GM18867 (cell line): ENCODE measurements at regions not wholly inside any gene's neighbourhood (a gene's known extent, or its start where the extent isn't known, plus 50 kb on each side); places are given as distances from the start of the nearest gene placed in this dataset.
"Not testable (repeated sequence)": the region's sequence is repeated elsewhere in the genome, so short reads cannot be mapped to it uniquely, and the experiment has no call there.

Experiments
- ATAC-seq: cut with Tn5 transposase; IDR thresholded peaks from one replicate; pipeline ENCODE4 v1.9.1; 2021; ENCODE audit warnings: mild to moderate bottlenecking, moderate library complexity; ENCODE audit not compliant: unreplicated experiment

GRCh38 chr3:181917027-181917426 lies 205.3 kb downstream of the SOX2 start:
- no peak for ATAC-seq

DNA sequence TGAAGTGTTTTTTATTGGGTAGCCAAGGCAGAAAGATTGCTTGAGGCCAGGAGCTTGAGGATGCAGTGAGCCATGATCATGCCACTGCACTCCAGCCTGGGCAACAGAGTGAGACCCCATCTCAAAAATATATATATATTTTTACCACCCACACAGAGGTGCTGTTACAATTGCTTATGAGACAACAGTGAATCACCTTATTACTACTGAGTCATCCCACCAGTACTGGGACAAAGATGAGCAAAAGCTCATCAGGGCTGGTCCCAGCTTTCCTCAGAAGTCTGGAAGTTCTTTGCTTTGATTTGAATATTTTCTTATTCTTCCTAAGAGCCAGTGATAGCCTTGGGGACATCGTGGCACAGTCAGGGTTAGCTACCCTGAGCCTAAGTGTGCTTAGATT lies 207.7 kb downstream of the SOX2 start:
- ATAC-seq: no peak

GRCh38 chr3:181920409-181920808 lies 208.7 kb downstream of the SOX2 start:
- ATAC-seq: no peak

DNA sequence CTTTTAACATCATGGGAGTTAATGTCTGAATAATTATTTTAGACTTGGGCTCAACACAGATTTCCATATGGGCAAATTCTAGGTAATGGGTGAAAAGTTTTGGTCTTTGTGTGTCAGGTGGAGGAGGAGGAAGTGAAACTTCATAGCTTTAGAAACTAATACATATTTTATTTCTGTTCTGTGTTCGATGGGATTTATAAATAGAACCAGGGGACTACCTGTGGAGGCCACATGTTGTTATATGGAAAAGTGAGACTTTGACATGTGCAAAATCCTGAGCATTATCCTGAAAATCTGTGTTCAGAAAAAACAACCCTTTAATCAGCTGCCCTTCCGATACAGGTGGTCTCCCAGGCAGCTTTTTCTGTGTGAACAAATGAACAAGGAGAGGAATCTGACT lies 209.5 kb downstream of the SOX2 start:
- ATAC-seq: peak; percentile 96

DNA sequence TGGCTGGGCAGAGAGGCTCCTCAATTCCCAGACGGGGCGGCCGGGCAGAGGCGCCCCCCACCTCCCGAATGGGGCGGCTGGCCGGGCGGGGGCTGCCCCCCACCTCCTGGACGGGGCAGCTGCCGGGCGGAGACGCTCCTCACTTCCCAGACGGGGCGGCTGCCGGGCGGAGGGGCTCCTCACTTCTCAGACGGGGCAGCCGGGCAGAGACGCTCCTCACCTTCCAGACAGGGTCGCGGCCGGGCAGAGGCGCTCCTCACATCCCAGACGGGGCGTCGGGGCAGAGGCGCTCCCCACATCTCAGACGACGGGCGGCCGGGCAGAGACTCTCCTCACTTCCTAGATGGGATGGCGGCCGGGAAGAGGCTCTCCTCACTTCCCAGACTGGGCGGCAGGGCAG lies 214.1 kb downstream of the SOX2 start:
- not testable (repeated sequence) for ATAC-seq

DNA sequence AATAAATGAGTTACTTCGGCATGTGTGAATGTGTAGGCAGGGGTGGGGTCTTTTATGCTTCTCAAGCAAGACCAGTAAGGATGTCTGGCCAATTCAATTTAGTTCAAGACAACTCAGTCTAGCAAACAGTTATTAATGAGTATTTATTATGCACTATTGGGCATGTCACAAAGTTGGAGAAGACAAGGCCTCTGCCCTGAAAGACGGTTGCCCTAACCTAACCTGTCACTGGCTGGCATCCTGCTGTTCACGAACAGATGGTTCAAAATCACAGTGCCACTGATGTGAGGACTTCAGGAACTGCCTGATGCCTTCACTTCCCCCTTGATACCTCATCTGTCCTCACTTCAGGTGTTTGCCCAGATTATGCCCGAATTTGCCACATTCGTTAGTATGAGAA lies 217.8 kb downstream of the SOX2 start:
- no peak for ATAC-seq

DNA sequence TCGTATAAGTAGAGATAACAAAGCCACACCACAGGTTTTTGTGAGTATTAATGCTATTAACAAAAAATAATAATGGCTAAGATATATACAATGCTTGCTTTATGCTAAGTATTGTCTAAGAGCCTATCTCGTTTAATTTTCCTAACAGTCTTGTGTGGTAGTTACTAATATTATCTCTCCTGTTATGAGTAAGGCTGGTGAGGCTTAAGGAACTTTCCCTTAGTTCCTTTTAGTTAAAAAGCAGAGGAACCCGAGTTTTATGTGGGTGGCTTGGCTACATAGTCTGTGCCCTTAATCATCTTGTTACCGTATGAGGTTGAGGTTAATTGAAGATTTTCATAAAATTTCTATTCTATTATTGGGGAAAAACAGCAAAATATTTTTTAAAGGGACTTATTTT lies 218.4 kb downstream of the SOX2 start:
- no peak for ATAC-seq

- ATAC-seq: peak; percentile 74
Measured at GRCh38 chr3:181932039-181932438, 220.3 kb downstream of the SOX2 start.

GRCh38 chr3:181933052-181933618 lies 221.4 kb downstream of the SOX2 start:
- peak; percentile 38 for ATAC-seq

GRCh38 chr3:181935915-181936314 lies 224.2 kb downstream of the SOX2 start:
- no peak for ATAC-seq

GRCh38 chr3:181936774-181937173 lies 225.0 kb downstream of the SOX2 start:
- no peak for ATAC-seq

- ATAC-seq: not testable (repeated sequence)
Measured at GRCh38 chr3:181938580-181938979, 226.9 kb downstream of the SOX2 start.

GRCh38 chr3:181940703-181941102 lies 229.0 kb downstream of the SOX2 start:
- no peak for ATAC-seq

GRCh38 chr3:181941250-181941649 lies 229.5 kb downstream of the SOX2 start:
- ATAC-seq: peak; percentile 83

DNA sequence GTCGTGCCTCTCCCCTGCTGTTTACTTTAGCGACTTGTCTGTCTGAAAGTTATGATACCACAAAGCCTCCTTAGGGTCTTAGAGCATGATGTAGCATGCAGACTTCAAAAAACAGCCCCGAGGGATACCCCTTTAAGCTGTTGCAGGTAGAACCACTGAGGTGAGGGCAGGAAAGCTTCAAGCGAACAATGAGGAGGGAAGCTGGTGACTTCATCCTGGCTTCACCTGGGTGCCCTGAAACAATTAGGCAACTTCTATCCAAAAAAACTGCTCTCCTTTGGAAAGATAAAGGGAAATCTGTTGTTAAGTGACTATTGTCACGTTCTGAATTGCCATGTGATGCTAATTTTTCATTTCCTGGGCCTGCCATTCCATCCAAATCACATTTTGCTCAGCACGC lies 231.6 kb downstream of the SOX2 start:
- no peak for ATAC-seq

DNA sequence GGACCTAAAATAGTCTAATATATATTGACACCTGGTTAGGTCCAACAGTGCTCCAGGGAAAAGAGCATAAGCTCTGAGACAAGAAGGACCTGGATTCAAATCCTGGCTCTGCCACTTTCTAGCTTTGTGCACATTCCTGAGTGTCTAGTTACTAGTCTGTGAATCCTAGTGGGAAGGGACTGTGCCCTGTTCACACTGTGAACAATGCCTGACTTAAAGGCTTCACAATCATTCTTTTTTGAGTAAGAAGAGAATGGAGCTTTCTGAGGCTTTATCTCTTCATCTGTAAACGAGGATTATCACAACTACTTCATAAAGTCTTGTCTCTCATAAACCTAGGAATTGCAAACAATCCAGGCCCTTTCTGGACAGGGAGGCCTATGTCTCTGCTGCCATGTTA lies 235.9 kb downstream of the SOX2 start:
- no peak for ATAC-seq

- ATAC-seq: no peak
Measured at GRCh38 chr3:181948286-181948685, 236.6 kb downstream of the SOX2 start.

DNA sequence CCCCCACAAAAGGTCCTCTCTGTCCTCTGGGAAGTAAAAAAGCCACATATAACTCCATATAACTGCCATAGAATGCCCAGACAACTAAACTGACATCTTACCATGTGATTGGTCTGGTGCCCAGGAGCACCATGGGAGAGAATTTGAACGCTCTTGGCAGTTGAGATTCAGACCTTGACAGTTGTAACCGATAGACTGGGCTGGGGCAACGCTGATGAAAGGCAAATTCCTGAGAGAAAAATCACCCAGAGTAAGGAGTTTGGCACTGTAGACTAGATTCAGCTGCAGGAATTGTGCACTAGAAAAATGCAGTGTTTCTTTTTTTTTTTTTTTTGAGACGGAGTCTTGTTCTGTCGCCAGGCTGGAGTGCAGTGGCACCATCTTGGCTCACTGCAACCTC lies 240.5 kb downstream of the SOX2 start:
- ATAC-seq: no peak

DNA sequence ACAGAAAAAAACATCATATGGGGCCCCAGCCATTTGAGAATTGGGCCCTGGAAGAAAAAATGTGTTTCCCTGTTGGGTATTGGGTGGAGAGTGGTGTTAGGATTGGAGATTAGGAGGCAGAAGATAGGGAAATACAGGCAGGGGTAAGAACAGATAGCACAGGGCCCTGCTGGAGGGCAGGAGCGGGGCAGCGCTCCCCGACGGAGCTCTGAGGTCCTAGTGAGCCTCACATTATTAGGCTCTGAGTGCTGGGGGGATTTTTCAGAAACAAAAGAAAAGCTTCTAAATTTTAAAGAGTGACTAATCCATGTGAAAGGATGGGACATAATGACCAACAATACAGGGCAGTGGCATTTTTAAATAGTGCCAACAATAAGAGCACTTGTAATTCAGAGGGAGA lies 241.2 kb downstream of the SOX2 start:
- no peak for ATAC-seq

DNA sequence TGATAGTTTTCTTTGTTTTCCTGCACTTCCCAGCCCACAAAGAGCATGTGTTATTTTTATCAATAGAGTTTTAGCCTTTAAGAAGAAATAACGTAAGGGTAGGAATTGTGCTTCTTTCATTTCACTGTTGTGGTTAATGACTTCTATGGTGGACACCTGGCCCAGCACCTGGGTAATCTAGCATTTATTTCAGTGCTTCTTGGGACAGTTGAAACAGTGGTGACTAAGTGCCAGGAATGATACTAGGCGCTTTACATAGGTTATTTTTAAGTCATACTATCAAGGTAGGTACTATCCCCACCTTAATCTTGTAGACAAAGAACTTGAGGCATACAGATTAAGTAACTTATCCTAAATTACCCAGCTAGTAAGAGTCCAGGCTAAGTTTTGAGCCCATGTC lies 243.8 kb downstream of the SOX2 start:
- ATAC-seq: peak; percentile 64

DNA sequence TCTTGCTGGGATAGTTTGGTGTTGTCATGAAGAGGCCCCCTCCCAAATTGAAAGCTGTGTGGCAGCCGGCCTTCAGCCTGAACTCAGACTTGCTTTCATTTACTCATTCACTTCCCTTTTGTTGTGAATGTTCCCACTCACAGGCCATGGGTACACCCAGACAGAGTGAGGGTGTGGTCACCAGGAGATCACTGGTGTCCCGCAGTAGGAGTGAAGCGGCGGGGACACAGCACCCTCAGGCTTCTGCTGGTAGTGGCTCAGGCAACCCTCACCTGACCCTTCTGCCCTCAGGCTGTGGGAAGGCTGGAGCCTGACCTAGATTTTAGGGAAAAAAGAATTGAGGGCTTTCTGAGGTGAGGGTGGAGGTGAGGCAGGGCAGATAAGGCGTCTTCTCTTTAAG lies 244.4 kb downstream of the SOX2 start:
- ATAC-seq: peak; percentile 42

- no peak for ATAC-seq
Measured at GRCh38 chr3:181966393-181966792, 254.7 kb downstream of the SOX2 start.

GRCh38 chr3:181969925-181970324 lies 258.2 kb downstream of the SOX2 start:
- no peak for ATAC-seq

DNA sequence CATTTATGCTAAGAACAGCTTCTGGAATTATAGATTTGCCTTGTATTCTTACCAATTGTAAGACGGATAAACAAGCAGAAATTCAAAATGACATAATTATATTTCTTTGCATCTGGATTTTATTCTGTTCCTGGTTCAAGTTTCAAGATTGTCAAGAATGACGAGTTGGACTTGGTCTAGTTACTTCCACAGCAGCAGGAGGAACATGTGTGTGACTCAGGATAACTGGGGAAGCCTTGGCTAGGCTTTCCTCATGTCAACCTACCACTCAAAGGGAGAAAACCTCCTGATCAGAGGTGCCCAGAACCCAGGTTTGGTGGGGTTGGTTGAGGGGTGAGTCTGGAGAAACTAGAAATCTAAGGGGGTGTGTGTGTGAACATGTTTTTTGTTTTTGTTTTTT lies 259.7 kb downstream of the SOX2 start:
- no peak for ATAC-seq
